Midbrain (tissue), 1 donor: ENCODE measurements at regions not wholly inside any gene's neighbourhood (a gene's known extent, or its start where the extent isn't known, plus 50 kb on each side); places are given as distances from the start of the nearest gene placed in this dataset.

Experiments
- DNase-seq: peaks from one replicate; lab custom pipeline; 2025; lab: John Stamatoyannopoulos, UW

DNA sequence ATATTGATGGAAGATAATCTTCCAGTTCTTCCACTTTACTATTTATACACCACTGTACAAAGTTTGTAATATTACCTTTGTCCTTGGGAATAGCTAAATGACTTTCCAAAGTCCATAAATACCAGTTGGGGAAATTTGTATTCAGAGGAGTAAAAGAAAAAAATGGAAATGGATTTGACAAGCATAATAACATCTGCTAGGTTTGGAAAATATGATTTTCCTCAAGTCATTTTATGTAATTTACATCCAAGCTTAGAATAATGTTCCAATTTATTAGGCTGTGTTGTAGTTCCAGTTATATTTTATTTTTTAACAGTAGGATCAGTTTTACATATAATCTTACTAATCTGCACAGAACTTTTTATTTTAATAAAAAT lies 563.0 kb upstream of the PKDCC start:
- DNase-seq, result no peak

DNA sequence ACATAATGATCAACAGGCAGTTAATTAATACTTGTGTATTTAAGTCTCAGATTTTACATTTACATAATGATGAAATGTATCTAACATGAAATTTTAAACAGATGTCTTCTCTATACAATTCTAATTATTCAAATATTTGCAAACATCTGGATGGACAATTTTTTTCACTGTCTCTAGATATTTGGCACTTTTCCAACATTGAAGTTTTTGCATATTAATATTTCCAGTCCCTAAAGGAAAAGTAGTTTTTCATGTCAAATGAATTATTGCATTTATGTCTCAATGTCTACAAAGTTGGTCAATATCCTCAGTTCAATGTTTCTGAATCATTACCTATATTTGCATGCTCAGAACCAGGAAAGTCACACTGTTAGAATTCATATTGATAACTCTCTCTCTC lies 560.9 kb upstream of the PKDCC start:
- DNase-seq, result no peak

DNA sequence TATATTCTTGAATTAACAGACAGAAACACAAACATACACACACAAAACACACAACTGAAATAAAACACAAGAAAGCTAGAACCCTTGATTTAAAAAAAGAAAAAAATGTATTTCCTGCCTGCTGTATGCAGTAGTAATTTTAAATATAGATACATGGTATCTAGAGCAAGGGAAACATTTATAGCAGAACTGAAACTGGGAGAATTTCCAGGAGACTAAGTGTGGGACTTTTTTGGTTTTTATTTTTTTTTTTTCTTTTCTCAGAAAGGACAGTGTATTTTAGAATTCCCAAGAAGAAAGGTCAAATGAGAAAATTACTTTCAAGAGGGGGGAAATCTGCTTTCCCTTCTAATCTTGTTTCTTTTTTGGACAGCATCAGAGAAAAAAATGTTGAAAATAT lies 558.9 kb upstream of the PKDCC start:
- no peak for DNase-seq

DNA sequence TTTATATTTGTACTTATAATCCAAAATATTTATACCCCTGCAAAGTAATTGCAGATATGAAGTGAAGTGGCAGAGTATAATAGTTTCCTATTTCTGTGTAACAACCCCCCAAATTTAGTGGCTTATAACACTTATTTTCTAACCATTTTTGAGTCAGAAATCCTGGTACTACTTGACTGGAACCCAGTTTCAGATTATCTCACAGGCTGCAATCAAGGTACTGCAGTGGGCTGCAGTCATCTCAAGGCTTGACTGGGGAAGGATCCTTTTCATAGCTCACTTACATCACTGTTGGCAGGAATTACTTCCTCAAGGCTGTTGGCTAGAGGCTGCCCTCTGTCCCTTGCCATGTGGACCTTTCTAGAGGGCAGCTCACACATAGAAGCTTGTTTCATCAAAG lies 558.2 kb upstream of the PKDCC start:
- DNase-seq, result no peak

DNA sequence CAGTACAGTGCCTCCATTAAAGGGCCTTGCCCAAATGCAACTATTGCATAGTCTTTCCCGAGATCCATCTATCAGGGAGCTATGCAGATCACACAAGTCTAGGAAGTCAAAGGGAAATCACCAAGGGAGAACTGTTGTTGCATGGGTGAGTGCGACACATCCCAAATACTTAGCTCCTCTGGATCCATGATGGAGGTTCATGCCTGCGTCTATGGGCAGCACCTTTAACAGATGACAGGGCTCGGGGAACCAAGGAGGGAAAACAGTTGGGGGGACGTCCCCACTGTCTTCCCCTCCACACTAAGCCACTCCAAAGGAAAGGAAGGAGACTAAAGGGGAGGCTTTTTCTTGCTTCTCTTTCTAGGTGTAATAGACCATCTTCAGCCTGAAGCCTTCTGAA lies 552.8 kb upstream of the PKDCC start:
- no peak for DNase-seq

DNA sequence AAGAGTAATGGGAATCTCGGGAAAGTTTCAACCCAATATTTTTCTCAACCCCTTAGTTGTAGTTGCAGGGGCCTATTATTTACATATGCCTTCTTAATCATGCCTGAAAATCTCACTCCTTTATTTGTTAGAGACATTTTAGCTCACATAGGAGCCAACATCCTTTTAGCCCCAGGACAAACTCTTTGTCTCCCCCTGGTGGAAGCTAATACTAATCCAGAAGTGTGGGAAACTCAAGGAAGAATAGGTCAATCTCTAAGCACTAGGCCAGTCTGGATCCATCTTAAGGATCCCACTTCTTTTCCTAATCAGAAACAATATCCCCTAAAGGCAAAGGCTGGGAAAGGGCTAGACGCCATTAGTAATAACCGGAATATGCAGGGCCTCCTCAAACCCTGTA lies 550.9 kb upstream of the PKDCC start:
- no peak for DNase-seq

DNA sequence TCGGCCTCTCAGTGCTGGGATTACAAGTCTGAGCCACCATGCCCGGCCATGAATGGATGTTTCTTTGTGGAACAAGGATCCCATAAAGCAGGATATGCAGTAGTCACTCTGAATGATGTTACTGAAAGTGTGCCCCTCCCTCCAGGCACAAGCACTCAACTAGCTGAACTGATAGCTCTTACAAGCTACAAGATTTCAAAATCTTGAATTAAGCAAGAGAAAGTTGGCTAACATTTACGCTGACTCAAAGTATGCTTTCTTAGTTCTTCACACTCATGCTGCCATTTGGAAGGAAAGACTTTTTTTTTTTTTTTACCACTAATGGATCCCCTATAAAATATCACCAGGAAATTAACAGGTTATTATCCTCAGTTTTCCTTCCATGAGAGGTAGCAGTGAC lies 549.0 kb upstream of the PKDCC start:
- no peak for DNase-seq

DNA sequence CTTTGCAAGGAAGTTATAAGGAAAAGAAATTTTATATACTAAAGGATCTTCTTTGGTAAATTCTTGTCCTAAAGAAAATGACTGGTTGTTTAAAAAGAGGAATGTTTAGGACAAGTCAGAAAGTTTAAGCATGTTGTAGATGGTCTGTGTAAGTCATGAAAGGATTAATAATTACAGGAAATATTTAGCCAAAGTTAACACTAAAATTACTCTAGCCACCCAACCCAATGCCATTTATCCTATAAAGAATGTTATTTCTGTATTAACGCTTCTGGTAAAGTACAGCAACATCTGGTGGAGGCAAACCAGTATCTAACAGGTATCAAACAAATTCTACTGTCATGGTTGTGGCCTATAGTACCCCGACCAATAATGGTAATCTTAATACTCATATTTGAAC lies 546.9 kb upstream of the PKDCC start:
- DNase-seq, result no peak

DNA sequence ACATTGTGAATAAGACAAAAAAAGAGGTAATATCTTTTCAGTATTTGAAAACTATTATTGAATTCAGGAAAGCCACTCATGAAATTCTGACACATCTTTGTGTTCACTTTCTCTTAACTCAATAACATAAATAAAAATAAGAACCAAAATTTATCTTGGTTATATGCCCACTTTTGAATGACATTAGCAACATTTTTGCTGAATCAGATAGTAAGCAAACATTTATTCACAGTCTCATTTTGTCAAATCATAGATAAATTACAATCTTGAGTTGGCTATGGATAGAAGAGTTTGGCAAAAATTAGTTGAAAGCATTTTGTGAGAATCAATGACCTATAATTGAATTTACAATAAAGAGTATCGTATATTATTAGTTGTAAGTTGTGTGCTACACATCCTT lies 545.1 kb upstream of the PKDCC start:
- no peak for DNase-seq

DNA sequence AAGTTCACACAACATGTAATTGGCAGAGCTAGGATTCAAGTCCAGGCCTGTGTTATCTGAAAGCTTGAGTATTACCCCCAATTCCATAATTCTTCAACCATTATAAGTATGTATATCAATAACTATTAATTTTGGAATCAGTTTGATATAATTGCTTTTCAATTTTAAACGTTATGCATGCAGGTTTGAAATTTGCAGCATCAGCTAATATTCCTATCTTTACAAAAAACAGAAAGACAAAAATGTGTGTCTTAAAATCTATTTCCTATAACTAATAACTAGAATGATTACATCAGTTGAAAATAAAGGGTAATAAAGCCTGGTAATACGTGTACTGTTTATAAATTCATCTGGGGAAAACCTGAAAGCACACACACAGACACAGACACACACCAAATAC lies 543.3 kb upstream of the PKDCC start:
- no peak for DNase-seq

DNA sequence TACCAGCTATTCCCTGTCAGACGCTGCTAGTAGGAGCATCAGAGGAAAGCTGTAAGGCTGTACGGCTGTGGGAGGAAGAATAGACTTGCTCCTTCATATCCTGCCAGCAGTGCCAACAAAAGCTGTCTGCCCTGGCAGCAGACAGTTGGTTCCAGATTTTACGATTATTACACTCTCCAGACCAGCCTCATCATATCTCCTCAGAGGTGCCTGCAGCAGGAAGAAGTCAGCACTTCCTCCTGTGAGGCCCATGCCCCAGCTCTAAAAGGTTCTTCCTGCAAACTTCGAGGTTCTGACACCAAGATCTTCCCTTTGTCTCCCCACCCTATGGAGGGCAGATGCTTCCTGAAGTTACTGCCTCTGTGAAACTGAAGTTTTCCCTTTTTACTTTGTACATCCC lies 537.7 kb upstream of the PKDCC start:
- DNase-seq, result no peak

DNA sequence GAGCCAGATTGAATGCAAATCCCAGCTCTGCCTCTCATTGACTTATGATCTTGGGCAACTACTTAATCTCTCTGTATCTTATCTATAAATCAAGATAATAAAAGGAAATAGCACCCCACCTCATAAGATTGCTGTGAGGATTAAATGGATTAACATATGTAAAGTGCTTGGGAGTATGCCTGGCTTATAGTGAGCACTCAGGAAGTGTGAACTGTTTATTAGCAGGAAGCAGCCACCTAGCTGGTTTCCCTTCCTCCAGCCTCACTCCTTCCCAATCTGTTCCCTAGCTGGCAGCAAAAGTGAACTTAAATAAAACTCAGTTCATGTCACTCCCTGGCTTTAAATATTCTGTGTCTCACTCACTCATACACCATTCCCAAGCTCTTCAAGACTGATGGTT lies 526.6 kb upstream of the PKDCC start:
- no peak for DNase-seq

DNA sequence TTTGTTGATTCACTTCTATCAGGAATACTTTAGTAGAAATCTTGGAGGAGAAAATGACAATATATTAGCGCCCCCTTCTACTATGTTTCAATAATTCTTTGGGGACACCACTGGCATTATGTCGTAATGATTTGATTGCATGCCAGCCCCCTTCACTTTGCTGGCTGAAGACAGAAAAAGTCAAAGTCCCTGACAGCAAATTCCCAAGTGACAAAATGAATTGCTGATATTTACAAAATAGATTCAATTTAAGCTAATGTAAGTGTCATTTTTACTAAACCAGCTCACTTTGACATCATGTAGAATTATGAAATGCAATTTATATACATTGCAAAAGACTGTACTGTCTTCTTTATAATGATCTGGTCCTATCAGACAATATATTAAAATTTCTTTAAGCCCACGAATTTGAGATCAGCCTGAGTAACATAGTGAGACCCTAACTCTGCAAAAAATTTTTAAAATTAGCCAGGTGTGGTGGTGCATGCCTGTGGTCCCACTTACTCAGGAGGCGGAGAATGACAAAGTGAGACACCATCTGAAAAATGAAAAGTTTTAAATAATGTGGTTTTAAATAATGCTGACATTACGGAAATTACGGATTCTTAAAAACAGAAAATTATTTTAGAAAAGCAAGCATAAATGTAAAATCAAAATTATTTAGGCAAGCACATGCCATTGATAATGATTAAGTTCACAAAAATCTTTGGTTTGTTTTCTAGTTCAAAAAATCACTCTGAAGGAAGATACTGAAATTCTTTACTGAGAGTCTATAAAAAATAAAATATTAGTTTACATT lies 520.1 kb upstream of the PKDCC start:
- no peak for DNase-seq

DNA sequence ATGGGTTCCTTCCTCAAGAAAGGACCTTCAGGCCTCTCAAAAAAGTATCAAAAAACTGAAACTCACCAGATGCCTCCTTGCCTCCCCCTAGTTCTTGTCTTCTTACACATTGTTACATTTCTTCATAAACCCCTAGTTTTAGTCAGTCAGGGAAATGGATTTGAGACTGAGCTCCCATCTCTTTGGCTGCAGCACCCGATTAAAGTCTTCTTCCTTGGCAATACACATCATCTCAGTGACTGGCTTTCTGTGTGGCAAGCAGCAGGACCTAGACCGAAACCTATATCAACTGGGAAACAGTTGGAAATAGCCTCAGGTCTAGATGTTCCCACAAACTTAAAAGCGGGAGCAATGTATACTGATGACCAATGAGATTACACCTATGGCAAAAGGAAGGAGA lies 512.2 kb upstream of the PKDCC start:
- no peak for DNase-seq

DNA sequence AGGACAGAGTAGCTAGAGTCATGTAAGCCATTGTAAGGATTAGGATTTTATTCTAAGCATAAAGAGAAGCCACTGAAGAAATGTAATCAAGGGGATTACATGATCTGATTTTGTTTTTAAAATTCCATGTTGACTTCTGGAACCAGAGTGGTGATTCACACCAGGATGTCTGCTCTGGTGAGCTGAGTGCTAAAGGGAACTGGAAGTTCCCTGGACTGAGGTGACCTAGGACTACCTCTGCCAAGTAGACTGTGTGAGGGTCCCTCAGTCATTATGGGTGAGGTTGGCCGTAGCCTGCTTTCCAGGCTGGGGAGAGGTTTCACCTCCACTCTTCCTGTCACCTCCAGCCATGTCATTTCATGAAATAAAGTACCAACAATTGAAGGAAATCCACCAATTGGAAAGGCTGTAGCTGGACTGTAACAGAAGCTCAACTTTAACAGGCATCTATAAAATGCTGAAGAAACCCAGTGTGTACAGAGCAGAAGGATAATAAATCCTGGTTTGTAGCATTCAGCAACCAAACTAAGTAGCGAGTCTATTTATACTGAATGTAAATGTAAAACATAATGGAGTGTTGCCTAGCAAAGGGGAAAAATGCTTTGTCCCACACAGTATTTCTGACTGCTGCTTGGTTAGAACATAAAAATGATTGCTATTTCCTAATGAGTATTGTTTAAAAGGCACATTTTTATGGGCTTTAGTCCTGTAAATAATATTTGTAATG lies 507.4 kb upstream of the PKDCC start:
- no peak for DNase-seq

DNA sequence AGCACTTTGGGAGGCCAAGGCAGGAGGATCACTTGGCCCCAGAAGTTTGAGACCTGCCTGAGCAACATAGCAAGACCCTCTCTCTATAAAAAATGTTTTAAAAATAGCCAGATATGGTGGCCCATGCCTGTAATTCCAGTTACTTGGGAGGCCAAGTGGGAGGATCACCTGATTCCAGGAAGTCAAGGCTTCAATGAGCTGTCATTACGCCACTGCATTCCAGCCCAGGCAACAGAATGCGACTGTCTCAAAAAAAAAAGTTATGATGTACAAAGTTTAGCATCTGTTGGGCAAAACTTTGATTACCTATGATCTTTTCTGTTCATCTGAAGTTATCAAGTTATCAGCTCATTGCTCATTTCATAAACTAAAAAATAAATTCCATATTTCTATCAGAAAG lies 504.1 kb upstream of the PKDCC start:
- DNase-seq, result no peak

DNA sequence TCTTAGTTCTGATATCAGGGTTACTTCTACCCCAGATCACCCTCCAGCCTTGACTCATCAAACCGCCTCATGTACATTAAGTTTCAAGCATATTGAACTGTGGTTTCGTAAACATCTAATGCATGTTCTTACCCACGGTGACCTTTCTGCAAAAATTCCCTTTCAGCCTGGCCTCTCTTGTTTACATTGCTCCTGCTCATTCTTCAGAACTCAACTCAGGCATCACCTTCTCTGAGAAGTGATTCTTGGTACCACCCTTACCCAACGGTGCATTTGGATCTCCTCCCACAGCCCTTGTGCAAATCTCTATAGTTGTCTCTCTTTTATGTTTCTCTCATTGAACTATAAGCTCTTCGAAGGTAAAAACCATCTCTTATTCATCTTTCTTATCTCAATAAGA lies 503.1 kb upstream of the PKDCC start:
- no peak for DNase-seq

DNA sequence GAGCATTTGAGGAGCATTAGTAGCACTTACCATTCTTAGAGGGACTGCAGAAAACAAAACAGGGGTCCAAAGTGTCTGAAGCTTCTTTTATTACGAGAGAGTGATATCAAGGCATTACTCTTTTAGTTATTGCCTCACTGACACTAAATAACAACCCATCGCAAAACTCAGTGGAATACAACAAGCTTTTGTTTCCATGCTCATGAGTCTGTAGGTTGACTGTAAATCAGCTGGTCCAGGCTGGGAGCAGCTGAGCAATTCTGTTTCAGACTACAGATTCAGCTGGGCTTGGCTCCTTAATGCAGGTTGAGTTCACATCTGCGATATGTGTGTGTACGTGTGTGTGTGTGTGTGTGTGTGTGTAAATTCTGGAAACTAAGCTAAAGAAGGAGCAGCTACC lies 501.8 kb upstream of the PKDCC start:
- DNase-seq, result no peak

DNA sequence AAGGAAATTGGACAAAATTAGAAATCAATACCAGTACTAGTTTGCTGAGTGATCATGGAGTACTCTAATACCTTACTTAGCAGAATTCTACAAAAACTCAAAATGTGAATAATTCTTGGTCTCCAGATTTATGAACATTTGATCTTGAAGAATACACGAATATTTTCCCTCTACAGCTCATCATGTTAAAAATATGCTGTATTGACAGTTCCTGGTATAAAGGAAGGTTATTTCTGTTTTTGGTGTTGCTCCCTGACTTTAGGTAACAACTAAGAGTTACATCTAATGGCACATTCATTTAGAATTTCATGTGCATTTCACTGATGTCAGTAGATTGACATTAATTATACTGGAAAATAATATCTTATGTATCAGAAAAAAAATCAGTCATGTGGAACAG lies 479.2 kb upstream of the PKDCC start:
- DNase-seq, result no peak

DNA sequence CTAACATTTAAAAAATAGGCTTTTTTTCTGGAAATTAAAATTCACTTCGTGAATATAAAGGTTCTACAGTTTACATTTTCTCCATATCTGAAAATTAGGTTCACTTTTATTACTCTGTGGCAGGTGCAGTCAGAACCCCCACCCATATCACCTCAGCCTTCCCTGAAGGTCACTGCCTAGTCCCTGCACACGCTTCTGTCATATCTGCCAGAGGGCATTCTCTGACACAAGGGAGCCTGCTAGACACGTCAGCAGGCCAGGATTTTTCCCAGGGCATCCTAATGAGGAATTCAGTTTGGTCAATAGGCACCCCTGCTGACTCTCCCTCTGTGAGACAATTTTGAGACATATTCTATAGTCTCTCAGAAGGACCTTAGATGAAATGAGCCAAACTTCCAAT lies 475.7 kb upstream of the PKDCC start:
- no peak for DNase-seq

DNA sequence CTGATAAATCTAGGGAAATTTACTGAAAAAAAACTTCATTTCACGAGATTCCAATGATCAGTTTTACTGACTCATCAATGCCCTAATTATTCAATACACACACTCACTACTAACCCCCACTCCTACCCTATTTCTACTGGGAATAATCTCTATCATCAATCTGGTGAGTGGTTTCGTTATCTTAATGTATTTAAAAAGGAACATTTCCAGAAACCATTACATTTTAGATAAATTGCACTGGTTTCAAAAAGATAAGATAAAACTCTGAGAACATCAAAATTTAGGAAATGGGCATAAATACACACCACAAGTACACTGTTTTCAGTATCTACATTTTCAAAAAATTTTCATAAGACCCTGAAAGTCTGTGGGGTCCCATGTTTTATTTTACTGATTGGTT lies 471.4 kb upstream of the PKDCC start:
- DNase-seq, result no peak

DNA sequence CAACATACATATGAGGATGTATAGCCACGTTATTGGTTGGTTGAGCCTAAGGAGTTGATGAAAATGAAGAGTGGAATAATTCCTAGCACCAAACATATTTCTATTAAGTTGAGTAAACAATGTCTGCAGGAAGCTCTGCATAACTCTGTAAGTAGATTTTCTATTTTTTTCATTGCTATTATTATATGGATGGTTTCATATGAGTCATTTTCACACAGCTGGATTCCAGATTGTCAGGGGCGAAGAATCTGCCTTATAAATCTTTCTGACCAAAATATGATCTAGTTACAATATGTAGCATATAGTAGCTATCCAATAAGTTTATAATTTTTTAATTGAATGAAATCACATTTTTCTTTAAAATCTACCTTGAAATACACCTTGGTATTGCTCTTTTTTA lies 468.0 kb upstream of the PKDCC start:
- no peak for DNase-seq

DNA sequence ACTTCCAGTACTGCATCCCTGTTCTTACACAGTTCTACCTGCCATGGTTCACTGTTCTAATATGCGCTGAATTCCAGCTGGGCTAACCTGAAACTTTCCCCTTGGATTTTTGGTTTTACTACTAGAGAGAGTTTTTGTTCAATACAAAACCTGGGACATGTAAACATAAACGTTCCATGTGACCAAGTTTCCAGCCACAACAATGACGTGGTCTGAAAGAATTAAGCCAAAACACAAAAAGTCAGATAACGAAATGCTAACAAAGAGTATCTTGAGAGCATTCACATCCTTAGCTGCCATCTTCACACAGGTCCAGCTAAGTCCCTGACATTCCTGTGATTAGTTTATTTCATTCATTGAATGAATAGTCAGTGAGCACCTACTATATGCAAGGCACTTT lies 467.0 kb upstream of the PKDCC start:
- DNase-seq, result no peak

DNA sequence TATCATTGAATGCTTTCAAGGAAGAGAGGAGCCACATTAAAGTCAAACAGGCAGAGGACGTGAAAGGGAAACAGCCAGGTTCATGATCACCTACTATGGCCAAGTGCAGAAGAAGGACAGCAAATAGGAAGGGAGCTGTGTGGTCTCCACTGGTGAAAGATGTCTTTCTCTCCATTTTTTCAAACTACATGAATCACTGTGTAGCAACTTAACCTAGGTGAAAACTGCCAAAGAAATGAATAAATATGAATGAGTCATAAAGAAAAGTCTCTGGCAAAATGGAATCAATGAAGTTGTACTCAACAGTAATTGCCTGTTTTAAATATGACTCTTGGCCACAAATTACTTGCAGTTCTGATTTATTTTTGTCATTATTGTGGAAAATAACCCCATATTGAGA lies 452.6 kb upstream of the PKDCC start:
- DNase-seq, result no peak
